GM12891 (cell line): ENCODE measurements at regions not wholly inside any gene's neighbourhood (a gene's known extent, or its start where the extent isn't known, plus 50 kb on each side); places are given as distances from the start of the nearest gene placed in this dataset.

Experiments
- PAX5 ChIP-seq: IDR thresholded peaks from 2 replicates; pipeline ENCODE4 v1.6.1; 2011; ENCODE audit warnings: low read length, moderate library complexity, mild to moderate bottlenecking; ENCODE audit not compliant: insufficient read depth, severe bottlenecking
- POLR2A ChIP-seq: IDR thresholded peaks from 2 replicates; pipeline ENCODE4 v1.6.1; 2011; ENCODE audit warnings: low read depth, low read length, control low read depth
- POLR2AphosphoS5 ChIP-seq: IDR thresholded peaks from 2 replicates; pipeline ENCODE4 v1.6.1; 2011; ENCODE audit warnings: low read depth, low read length, control low read depth
- SPI1 ChIP-seq: IDR thresholded peaks from 2 replicates; pipeline ENCODE4 v1.6.1; 2011; ENCODE audit warnings: low read depth, low read length, control low read depth
- TAF1 ChIP-seq: IDR thresholded peaks from 2 replicates; pipeline ENCODE4 v1.6.1; 2011; ENCODE audit warnings: low read depth, low read length, control low read depth

- TF ChIP-seq TAF1 (no peak), POLR2A (no peak), POLR2AphosphoS5 (no peak), PAX5 (no peak), SPI1 (no peak)
Measured at GRCh38 chr6:165871571-165871970, 208.5 kb upstream of the PDE10A start.
